Neural cell (in vitro differentiated cells): ENCODE measurements at regions not wholly inside any gene's neighbourhood (a gene's known extent, or its start where the extent isn't known, plus 50 kb on each side); places are given as distances from the start of the nearest gene placed in this dataset.

Experiments
- H2AFZ ChIP-seq: fragments of 200-600, 300-800 bp; sonication (generic), shearing (Covaris generic); 2 replicates; pipeline ENCODE4 v1.6.0; 2014; ENCODE audit warnings: low read depth, mild to moderate bottlenecking, antibody characterized with exemption, low read length, moderate library complexity
- H3F3A ChIP-seq: fragments of 200-600 bp; shearing (Covaris generic); 2 replicates; pipeline ENCODE4 v1.6.1; 2016; ENCODE audit warnings: mild to moderate bottlenecking, moderate library complexity, mixed read lengths, antibody characterized with exemption, low read length; ENCODE audit not compliant: insufficient read depth, poor library complexity, severe bottlenecking
- H3K27ac ChIP-seq: fragments of 200-600, 300-800 bp; sonication (generic), shearing (Covaris generic); 2 replicates; pipeline ENCODE4 v1.5.1; 2014; ENCODE audit warnings: mild to moderate bottlenecking, low read length, moderate library complexity
- H3K27me3 ChIP-seq: fragments of 300-800, 200-600 bp; sonication (generic), shearing (Covaris generic); 2 replicates; pipeline ENCODE4 v1.6.0; 2014; ENCODE audit warnings: mild to moderate bottlenecking, low read depth, low read length, moderate library complexity; ENCODE audit not compliant: insufficient read depth
- H3K36me3 ChIP-seq: fragments of 300-800, 200-600 bp; sonication (generic), shearing (Covaris generic); 2 replicates; pipeline ENCODE4 v1.5.1; 2014; ENCODE audit warnings: mild to moderate bottlenecking, antibody characterized with exemption, low read length, moderate library complexity; ENCODE audit not compliant: insufficient read depth
- H3K4me2 ChIP-seq: fragments of 300-800, 200-600 bp; sonication (generic), shearing (Covaris generic); 2 replicates; pipeline ENCODE4 v1.6.0; 2014; ENCODE audit warnings: mild to moderate bottlenecking, low read length
- H3K4me3 ChIP-seq: fragments of 300-800, 200-600 bp; sonication (generic), shearing (Covaris generic); 2 replicates; pipeline ENCODE4 v1.5.1; 2014; ENCODE audit warnings: mild to moderate bottlenecking, low read length, moderate library complexity
- H3K79me2 ChIP-seq: fragments of 200-600 bp; shearing (Covaris generic); replicated peaks from 2 replicates; pipeline ENCODE4 v1.6.0; 2014; ENCODE audit warnings: mild to moderate bottlenecking, low read length, moderate library complexity; ENCODE audit not compliant: insufficient read depth
- H3K9ac ChIP-seq: fragments of 300-800, 200-600 bp; sonication (generic), shearing (Covaris generic); 2 replicates; pipeline ENCODE4 v1.6.1; 2016; ENCODE audit warnings: mild to moderate bottlenecking, low read length, mixed read lengths
- H3K9me2 ChIP-seq: fragments of 200-600 bp; shearing (Covaris generic); 2 replicates; pipeline ENCODE4 v1.6.1; 2016; ENCODE audit warnings: mild to moderate bottlenecking, low read length, mixed read lengths; ENCODE audit not compliant: insufficient read depth
- H3K9me3 ChIP-seq: fragments of 200-600, 300-800 bp; sonication (generic), shearing (Covaris generic); 2 replicates; pipeline ENCODE4 v1.6.1; 2016; ENCODE audit warnings: mild to moderate bottlenecking, mixed run types, low read length, moderate library complexity, mixed read lengths
- H4K20me1 ChIP-seq: fragments of 200-600 bp; shearing (Covaris generic); 2 replicates; pipeline ENCODE4 v1.6.1; 2016; ENCODE audit warnings: mild to moderate bottlenecking, mixed run types; ENCODE audit not compliant: insufficient read depth
- CTCF ChIP-seq: fragments of 450-650 bp; IDR thresholded peaks from 2 replicates; pipeline ENCODE4 v1.5.1; 2014; ENCODE audit warnings: antibody characterized with exemption, mild to moderate bottlenecking, moderate library complexity; ENCODE audit not compliant: poor library complexity, severe bottlenecking
- EP300 ChIP-seq: fragments of 450-650 bp; conservative IDR thresholded peaks from 2 replicates; pipeline ENCODE4 v1.6.1; 2014; ENCODE audit warnings: antibody characterized with exemption, mild to moderate bottlenecking, moderate library complexity; ENCODE audit not compliant: poor library complexity, severe bottlenecking
- EZH2 ChIP-seq: fragments of 200-600, 300-800 bp; shearing (Covaris generic), sonication (generic); IDR thresholded peaks from 2 replicates; pipeline ENCODE4 v1.6.1; 2014; ENCODE audit warnings: antibody characterized with exemption, low read length, borderline replicate concordance, mild to moderate bottlenecking; ENCODE audit not compliant: insufficient read depth, poor library complexity, severe bottlenecking
- MXI1 ChIP-seq: fragments of 450-650 bp; conservative IDR thresholded peaks from 2 replicates; pipeline ENCODE4 v1.6.1; 2014; ENCODE audit warnings: antibody characterized with exemption, mild to moderate bottlenecking; ENCODE audit not compliant: poor library complexity, severe bottlenecking
- POLR2AphosphoS5 ChIP-seq: IDR thresholded peaks from 2 replicates; pipeline ENCODE4 v1.6.1; 2012
- RAD21 ChIP-seq: fragments of 450-650 bp; conservative IDR thresholded peaks from 2 replicates; pipeline ENCODE4 v1.6.1; 2014; ENCODE audit warnings: antibody characterized with exemption, mild to moderate bottlenecking, moderate library complexity
- SMC3 ChIP-seq: fragments of 450-650 bp; conservative IDR thresholded peaks from 2 replicates; pipeline ENCODE4 v1.6.1; 2014; ENCODE audit warnings: antibody characterized with exemption, mild to moderate bottlenecking, moderate library complexity; ENCODE audit not compliant: poor library complexity
- TAF1 ChIP-seq: IDR thresholded peaks from 2 replicates; pipeline ENCODE4 v1.6.1; 2012; ENCODE audit warnings: low read depth
- TF ChIP-seq, protein P1 (sequence below): IDR thresholded peaks from 2 replicates; pipeline ENCODE4 v1.6.1; 2012; ENCODE audit warnings: borderline replicate concordance

DNA sequence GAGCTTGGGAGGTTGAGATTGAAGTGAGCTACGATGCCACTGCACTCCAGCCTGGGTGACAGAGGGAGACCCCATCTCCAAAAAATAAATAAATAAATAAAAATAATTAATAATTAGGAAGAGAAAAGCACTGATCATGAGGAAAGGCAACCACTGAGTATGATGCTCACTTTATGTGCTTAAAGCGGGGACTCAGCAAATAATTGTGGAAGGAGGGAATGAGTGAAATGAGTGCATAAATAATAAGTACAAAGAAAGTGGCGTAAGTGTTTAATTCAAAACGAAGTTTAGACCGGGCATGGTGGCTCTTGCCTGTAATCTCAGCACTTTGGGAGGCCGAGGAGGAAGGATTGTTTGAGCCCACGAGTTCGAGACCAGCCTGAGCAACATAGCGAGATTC is 94.9 kb upstream of the MKLN1 start:
- no peak overlapping the region for H3K9ac ChIP-seq
- no peaks in the 10 kb centered on the region for H3K9me2 ChIP-seq
- no peak overlapping the region for H2AFZ ChIP-seq
- H3K27me3 ChIP-seq = no peaks in the 10 kb centered on the region
- H3K4me3 ChIP-seq = no peak overlapping the region
- no peak overlapping the region for H3K27ac ChIP-seq
- H3K79me2 ChIP-seq = no peaks in the 10 kb centered on the region
- no peak overlapping the region for H3K4me2 ChIP-seq
- H4K20me1 ChIP-seq = no peaks in the 10 kb centered on the region
- H3F3A ChIP-seq = no peaks in the 10 kb centered on the region
- TF ChIP-seq TAF1 (no peak), EP300 (no peak), EZH2 (no peak), RAD21 (no peak), SMC3 (no peak), POLR2AphosphoS5 (no peak), MXI1 (no peak), CTCF (no peak)
- TF ChIP-seq, protein P1, sequence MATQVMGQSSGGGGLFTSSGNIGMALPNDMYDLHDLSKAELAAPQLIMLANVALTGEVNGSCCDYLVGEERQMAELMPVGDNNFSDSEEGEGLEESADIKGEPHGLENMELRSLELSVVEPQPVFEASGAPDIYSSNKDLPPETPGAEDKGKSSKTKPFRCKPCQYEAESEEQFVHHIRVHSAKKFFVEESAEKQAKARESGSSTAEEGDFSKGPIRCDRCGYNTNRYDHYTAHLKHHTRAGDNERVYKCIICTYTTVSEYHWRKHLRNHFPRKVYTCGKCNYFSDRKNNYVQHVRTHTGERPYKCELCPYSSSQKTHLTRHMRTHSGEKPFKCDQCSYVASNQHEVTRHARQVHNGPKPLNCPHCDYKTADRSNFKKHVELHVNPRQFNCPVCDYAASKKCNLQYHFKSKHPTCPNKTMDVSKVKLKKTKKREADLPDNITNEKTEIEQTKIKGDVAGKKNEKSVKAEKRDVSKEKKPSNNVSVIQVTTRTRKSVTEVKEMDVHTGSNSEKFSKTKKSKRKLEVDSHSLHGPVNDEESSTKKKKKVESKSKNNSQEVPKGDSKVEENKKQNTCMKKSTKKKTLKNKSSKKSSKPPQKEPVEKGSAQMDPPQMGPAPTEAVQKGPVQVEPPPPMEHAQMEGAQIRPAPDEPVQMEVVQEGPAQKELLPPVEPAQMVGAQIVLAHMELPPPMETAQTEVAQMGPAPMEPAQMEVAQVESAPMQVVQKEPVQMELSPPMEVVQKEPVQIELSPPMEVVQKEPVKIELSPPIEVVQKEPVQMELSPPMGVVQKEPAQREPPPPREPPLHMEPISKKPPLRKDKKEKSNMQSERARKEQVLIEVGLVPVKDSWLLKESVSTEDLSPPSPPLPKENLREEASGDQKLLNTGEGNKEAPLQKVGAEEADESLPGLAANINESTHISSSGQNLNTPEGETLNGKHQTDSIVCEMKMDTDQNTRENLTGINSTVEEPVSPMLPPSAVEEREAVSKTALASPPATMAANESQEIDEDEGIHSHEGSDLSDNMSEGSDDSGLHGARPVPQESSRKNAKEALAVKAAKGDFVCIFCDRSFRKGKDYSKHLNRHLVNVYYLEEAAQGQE = no peak
- no peaks in the 10 kb centered on the region for H3K9me3 ChIP-seq
- H3K36me3 ChIP-seq = no peaks in the 10 kb centered on the region

DNA sequence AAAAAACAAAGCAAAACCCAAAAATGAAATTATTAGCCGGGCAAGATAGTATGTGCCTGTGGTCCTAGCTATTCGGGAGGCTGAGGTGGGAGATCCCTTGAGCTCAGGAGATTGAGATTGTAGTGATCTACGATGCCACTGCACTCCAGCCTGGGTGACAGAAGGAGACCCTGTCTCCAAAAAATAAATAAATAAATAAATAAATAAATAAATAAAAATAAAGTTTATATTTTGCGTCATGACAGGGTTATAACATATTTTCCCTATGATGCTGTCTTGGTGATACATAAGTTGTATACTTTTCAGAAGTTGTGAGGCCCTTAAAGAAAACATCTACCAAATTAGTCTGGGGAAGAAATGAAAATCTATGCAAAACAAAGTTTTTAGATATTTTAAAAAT is 94.5 kb upstream of the MKLN1 start:
- H3K4me3 ChIP-seq = no peak overlapping the region
- no peaks in the 10 kb centered on the region for H3F3A ChIP-seq
- H3K9me3 ChIP-seq = no peaks in the 10 kb centered on the region
- H2AFZ ChIP-seq = no peak overlapping the region
- TF ChIP-seq EZH2 = no peak
- no peak for TF ChIP-seq EP300
- TF ChIP-seq, protein P1 = no peak
- no peak for TF ChIP-seq MXI1
- no peak for TF ChIP-seq SMC3
- TF ChIP-seq TAF1 = no peak
- no peak for TF ChIP-seq CTCF
- TF ChIP-seq POLR2AphosphoS5 = no peak
- TF ChIP-seq RAD21 = no peak
- no peaks in the 10 kb centered on the region for H3K79me2 ChIP-seq
- no peaks in the 10 kb centered on the region for H3K9me2 ChIP-seq
- H3K4me2 ChIP-seq = no peak overlapping the region
- no peaks in the 10 kb centered on the region for H4K20me1 ChIP-seq
- H3K9ac ChIP-seq = no peak overlapping the region
- H3K36me3 ChIP-seq = no peaks in the 10 kb centered on the region
- H3K27me3 ChIP-seq = no peaks in the 10 kb centered on the region
- H3K27ac ChIP-seq = no peak overlapping the region
